ENCODE measurements at regions not wholly inside any gene's neighbourhood (a gene's known extent, or its start where the extent isn't known, plus 50 kb on each side); places are given as distances from the start of the nearest gene placed in this dataset.

DNA sequence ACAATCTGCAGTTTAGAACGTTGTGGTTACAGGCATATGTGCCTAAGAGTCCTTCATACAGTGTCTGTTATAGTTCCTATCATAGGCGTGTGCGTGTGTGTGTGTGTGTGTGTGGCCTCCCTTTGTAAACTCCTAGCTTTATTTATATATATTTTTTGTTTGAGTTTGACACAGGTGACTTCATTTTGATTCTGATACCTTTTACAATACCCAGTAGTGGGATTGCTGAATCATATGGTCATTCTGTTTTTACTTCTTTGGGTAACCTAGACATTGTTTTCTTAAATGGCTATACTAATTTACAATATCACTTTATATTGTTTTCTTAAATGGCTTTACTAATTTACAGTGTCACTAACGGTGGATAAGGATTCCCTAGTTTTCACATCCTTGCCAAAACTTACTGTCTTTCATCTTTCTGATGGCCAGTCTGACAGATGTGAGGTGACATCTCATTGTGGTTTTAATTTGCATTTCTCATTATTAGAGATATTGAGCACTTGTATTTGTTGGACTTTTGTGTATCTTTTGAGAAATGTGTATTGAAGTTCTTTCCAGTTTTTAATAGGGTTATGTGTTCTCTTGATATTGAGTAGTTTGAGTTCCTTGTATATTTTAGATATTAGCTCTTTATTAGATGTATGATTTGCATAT, 211.1 kb upstream of the NUDT6 start:
- H3K36me3 ChIP-seq (ENCODE audit: control insufficient read depth in 2 of 2, extremely low read depth in 1 of 2, insufficient read depth in 2 of 2, low read length in 2 of 2) = no peaks in the 10 kb centered on the region
- H3K27ac ChIP-seq (ENCODE audit: control insufficient read depth, insufficient read depth, low read length) = no peak overlapping the region
- H3K9me1 ChIP-seq (ENCODE audit: control insufficient read depth, extremely low read depth, insufficient read depth, low read length) = no peaks in the 10 kb centered on the region
- no peak overlapping the region for H2AFZ ChIP-seq (ENCODE audit: control insufficient read depth, low read length)
- dilution Hi-C loops (cut with MboI; ENCODE audit: extremely low pct_ligation_motif_present, low sequenced_read_pairs) = no loop called here
- H3K9ac ChIP-seq (ENCODE audit: control insufficient read depth, extremely low read depth, insufficient read depth, low read length) = no peak overlapping the region
- no peak overlapping the region for H3K4me2 ChIP-seq (ENCODE audit: control insufficient read depth, extremely low read depth, insufficient read depth, low read depth, low read length)
- peaks cover 3% of the 10 kb centered on the region for H3K4me1 ChIP-seq (ENCODE audit: control insufficient read depth, extremely low read depth, insufficient read depth, low read length)
- H3K79me2 ChIP-seq (ENCODE audit: control insufficient read depth, insufficient read depth, low read length) = no peaks in the 10 kb centered on the region
- H3K27me3 ChIP-seq (ENCODE audit: control insufficient read depth, extremely low read depth, insufficient read depth, low read length) = no peaks in the 10 kb centered on the region
- DNase-seq (ENCODE audit: low read depth, low spot score) (no peak), FAIRE-seq (no peak)
- TF ChIP-seq, protein P1, sequence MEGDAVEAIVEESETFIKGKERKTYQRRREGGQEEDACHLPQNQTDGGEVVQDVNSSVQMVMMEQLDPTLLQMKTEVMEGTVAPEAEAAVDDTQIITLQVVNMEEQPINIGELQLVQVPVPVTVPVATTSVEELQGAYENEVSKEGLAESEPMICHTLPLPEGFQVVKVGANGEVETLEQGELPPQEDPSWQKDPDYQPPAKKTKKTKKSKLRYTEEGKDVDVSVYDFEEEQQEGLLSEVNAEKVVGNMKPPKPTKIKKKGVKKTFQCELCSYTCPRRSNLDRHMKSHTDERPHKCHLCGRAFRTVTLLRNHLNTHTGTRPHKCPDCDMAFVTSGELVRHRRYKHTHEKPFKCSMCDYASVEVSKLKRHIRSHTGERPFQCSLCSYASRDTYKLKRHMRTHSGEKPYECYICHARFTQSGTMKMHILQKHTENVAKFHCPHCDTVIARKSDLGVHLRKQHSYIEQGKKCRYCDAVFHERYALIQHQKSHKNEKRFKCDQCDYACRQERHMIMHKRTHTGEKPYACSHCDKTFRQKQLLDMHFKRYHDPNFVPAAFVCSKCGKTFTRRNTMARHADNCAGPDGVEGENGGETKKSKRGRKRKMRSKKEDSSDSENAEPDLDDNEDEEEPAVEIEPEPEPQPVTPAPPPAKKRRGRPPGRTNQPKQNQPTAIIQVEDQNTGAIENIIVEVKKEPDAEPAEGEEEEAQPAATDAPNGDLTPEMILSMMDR (optimal IDR thresholded peaks at IDR 0.05 in 1 of 3, IDR thresholded peaks at IDR 0.05 in 1 of 3, conservative IDR thresholded peaks at IDR 0.05 in 1 of 3; ENCODE audit: extremely low read depth in 1 of 3, insufficient read depth in 2 of 3, low read length in 3 of 3) = no peak
- TF ChIP-seq EZH2 (IDR thresholded peaks at IDR 0.05; ENCODE audit: low read length) = no peak
- no peak overlapping the region for H3K4me3 ChIP-seq (ENCODE audit: control insufficient read depth in 2 of 3, extremely low read depth in 1 of 3, insufficient read depth in 2 of 3, low read depth in 1 of 3, low read length in 3 of 3)
- no peaks in the 10 kb centered on the region for H3K9me3 ChIP-seq (ENCODE audit: control insufficient read depth, low read depth, low read length)
- no peaks in the 10 kb centered on the region for H4K20me1 ChIP-seq (ENCODE audit: control insufficient read depth, extremely low read depth, insufficient read depth, low read length)

DNA sequence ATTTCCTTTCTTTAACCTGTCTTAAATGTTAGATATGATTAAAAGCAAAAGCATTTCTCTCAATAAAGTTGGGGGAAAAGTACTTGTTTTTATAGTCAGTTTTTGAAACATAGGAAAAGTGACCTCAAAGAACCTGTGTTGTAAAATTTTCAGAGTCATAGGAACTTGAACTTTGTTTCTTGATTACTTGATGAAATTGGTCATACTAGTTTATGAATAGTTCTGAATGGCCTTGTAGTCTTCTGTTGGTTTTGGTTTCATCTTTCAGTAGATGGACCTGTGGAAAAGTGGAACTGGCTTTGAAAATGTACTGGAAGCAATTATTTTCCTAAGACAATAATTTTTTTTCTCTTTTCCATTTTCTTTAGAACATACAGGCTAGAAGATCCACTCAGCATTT, 222.2 kb upstream of the NUDT6 start:
- H3K9me1 ChIP-seq (ENCODE audit: control insufficient read depth, extremely low read depth, insufficient read depth, low read length) = no peaks in the 10 kb centered on the region
- DNase-seq (ENCODE audit: low read depth, low spot score) (no peak), FAIRE-seq (no peak)
- dilution Hi-C loops (cut with MboI; ENCODE audit: extremely low pct_ligation_motif_present, low sequenced_read_pairs) = no loop called here
- H3K9me3 ChIP-seq (ENCODE audit: control insufficient read depth, low read depth, low read length) = no peaks in the 10 kb centered on the region
- H3K9ac ChIP-seq (ENCODE audit: control insufficient read depth, extremely low read depth, insufficient read depth, low read length) = no peak overlapping the region
- no peaks in the 10 kb centered on the region for H3K79me2 ChIP-seq (ENCODE audit: control insufficient read depth, insufficient read depth, low read length)
- H3K27me3 ChIP-seq (ENCODE audit: control insufficient read depth, extremely low read depth, insufficient read depth, low read length) = no peaks in the 10 kb centered on the region
- TF ChIP-seq EZH2 (IDR thresholded peaks at IDR 0.05; ENCODE audit: low read length) = no peak
- TF ChIP-seq, protein P1 (optimal IDR thresholded peaks at IDR 0.05 in 1 of 3, IDR thresholded peaks at IDR 0.05 in 1 of 3, conservative IDR thresholded peaks at IDR 0.05 in 1 of 3; ENCODE audit: extremely low read depth in 1 of 3, insufficient read depth in 2 of 3, low read length in 3 of 3) = no peak
- H3K27ac ChIP-seq (ENCODE audit: control insufficient read depth, insufficient read depth, low read length) = no peak overlapping the region
- H4K20me1 ChIP-seq (ENCODE audit: control insufficient read depth, extremely low read depth, insufficient read depth, low read length) = no peaks in the 10 kb centered on the region
- no peaks in the 10 kb centered on the region for H3K4me1 ChIP-seq (ENCODE audit: control insufficient read depth, extremely low read depth, insufficient read depth, low read length)
- no peak overlapping the region for H2AFZ ChIP-seq (ENCODE audit: control insufficient read depth, low read length)
- H3K4me2 ChIP-seq (ENCODE audit: control insufficient read depth, extremely low read depth, insufficient read depth, low read depth, low read length) = no peak overlapping the region
- no peak overlapping the region for H3K4me3 ChIP-seq (ENCODE audit: control insufficient read depth in 2 of 3, extremely low read depth in 1 of 3, insufficient read depth in 2 of 3, low read depth in 1 of 3, low read length in 3 of 3)
- H3K36me3 ChIP-seq (ENCODE audit: control insufficient read depth in 2 of 2, extremely low read depth in 1 of 2, insufficient read depth in 2 of 2, low read length in 2 of 2) = no peaks in the 10 kb centered on the region

All from keratinocyte (primary cell).